ENCODE measurements at regions not wholly inside any gene's neighbourhood (a gene's known extent, or its start where the extent isn't known, plus 50 kb on each side); places are given as distances from the start of the nearest gene placed in this dataset.

- no peaks in the 10 kb centered on the region for H3K9me3 ChIP-seq (ENCODE audit: control insufficient read depth in 1 of 2, insufficient read depth in 1 of 2, low read depth in 1 of 2, low read length in 2 of 2)
These were observed 101.3 kb upstream of the FGF3 start for GRCh38 chr11:69920345-69921127.

More at GRCh38 chr11:69920345-69921127, 101.3 kb upstream of the FGF3 start:
- CTCF ChIA-PET = interaction anchor here (1.1 to 3.0 kb wide), 2 partner anchors 271 to 276 kb away, joined by 3 to 24 read pairs; no protein-coding TSS in a partner anchor
- DNase-seq (ENCODE audit: low read depth, low spot score) (no peak), ATAC-seq (no peak)
- intact Hi-C loops (cut with micrococcal nuclease) = no loop called here
- no peak overlapping the region for H3K4me2 ChIP-seq (ENCODE audit: low read length)
- H3K36me3 ChIP-seq (ENCODE audit: control insufficient read depth in 1 of 2, insufficient read depth in 2 of 2, low read length in 2 of 2) = no peaks in the 10 kb centered on the region
- no peaks in the 10 kb centered on the region for H4K20me1 ChIP-seq (ENCODE audit: insufficient read depth)
- H3K4me1 ChIP-seq (ENCODE audit: control insufficient read depth in 1 of 2, insufficient read depth in 2 of 2, low read length in 2 of 2) = peaks cover 6 to 24% of the 10 kb centered on the region in 2 experiments; a peak in 3 of 4 replicates
- POLR2A ChIA-PET = no interaction called here
- H3K9ac ChIP-seq (ENCODE audit: low read length) = no peak overlapping the region
- no peak overlapping the region for H3K4me3 ChIP-seq (replicated peaks in 1 of 2; ENCODE audit: low read depth in 1 of 2, low read length in 2 of 2)
- no peaks in the 10 kb centered on the region for H3K27me3 ChIP-seq (ENCODE audit: insufficient read depth, low read length)
- no peaks in the 10 kb centered on the region for H3K9me2 ChIP-seq (ENCODE audit: insufficient read depth)
- BruUV-seq (replicated peaks) = no TSS peak
- H2AFZ ChIP-seq (ENCODE audit: low read depth, low read length, poor library complexity, severe bottlenecking) = no peak overlapping the region
- RAD21 ChIA-PET (ENCODE audit: low non-redundant PET in 1 of 2, low total read pairs in 2 of 2, uncharacterized antibody in 2 of 2, unreplicated experiment in 2 of 2) = no interaction called here
- TF ChIP-seq POLR2A (IDR thresholded peaks at IDR 0.05; ENCODE audit: borderline replicate concordance, extremely low read depth, insufficient read depth, insufficient read length) = no peak
- no peak for TF ChIP-seq POLR2AphosphoS5 (IDR thresholded peaks at IDR 0.05; ENCODE audit: low read depth, low read length)
- TF ChIP-seq REST (IDR thresholded peaks at IDR 0.05; ENCODE audit: low read depth) = no peak
- TF ChIP-seq ZNF274 (IDR thresholded peaks at IDR 0.05; ENCODE audit: low read depth, low read length) = no peak
- no peak for TF ChIP-seq FOSL1 (IDR thresholded peaks at IDR 0.05; ENCODE audit: low read depth)
- no peaks in the 10 kb centered on the region for H3K79me2 ChIP-seq (ENCODE audit: insufficient read depth, low read length)
- no peak overlapping the region for H3K27ac ChIP-seq (ENCODE audit: low read depth, low read length)

All from HCT116 (cell line).